ENCODE measurements at regions not wholly inside any gene's neighbourhood (a gene's known extent, or its start where the extent isn't known, plus 50 kb on each side); places are given as distances from the start of the nearest gene placed in this dataset.
A peak's percentile ranks its signal among the peaks of the same experiment; 100 is the strongest.
"Not testable (repeated sequence)": the region's sequence is repeated elsewhere in the genome, so short reads cannot be mapped to it uniquely, and the experiment has no call there.

DNA sequence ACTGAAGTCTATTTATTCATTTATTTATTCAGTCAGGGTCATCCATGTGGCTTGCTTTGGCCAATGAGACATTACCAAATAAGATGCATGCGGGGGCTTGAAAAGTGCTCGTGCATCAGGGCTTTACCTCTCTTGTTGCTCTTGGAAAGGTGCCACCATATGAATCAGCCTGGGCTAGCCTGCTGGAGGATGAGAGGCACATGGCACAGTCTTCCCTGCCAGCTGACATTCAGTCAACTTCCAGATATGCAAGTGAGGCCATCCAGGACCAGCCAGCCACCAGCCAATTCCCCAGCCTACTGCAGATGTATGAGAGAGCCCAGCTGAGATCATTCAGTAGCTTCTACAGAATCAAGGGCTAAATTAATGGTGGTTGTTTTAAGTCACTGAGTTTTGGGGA, 105.2 kb upstream of the RPH3A start:
- peak; percentile 6 for DNase-seq (ENCODE audit: low read depth)
- H3K4me3 ChIP-seq (replicated peaks; ENCODE audit: low read depth, low read length), result no peak overlapping the region
- TF ChIP-seq, protein P1, sequence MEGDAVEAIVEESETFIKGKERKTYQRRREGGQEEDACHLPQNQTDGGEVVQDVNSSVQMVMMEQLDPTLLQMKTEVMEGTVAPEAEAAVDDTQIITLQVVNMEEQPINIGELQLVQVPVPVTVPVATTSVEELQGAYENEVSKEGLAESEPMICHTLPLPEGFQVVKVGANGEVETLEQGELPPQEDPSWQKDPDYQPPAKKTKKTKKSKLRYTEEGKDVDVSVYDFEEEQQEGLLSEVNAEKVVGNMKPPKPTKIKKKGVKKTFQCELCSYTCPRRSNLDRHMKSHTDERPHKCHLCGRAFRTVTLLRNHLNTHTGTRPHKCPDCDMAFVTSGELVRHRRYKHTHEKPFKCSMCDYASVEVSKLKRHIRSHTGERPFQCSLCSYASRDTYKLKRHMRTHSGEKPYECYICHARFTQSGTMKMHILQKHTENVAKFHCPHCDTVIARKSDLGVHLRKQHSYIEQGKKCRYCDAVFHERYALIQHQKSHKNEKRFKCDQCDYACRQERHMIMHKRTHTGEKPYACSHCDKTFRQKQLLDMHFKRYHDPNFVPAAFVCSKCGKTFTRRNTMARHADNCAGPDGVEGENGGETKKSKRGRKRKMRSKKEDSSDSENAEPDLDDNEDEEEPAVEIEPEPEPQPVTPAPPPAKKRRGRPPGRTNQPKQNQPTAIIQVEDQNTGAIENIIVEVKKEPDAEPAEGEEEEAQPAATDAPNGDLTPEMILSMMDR (IDR thresholded peaks at IDR 0.05; ENCODE audit: low read length, missing control alignments), result no peak

DNA sequence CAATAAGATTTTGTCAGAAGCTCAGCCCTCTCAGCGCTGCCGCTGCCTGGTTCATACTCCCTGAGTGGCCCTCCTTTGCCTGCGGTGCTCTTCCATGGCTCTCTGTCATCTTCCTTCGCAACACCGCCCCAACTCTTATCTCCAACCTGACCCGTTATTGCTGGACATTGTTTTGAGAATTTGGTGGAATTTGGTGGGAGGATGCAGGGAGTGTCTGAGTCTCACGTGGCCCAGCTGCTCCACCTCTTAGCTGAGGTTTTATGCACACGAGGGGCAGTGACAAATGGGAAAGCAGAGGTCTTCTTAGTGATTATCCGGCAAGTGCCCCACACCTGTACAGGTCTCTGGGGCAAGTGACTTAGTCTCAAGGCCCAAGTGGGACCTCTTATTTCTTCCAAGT, 97.5 kb upstream of the RPH3A start:
- H3K4me3 ChIP-seq (replicated peaks; ENCODE audit: low read depth, low read length), result no peak overlapping the region
- no peak for DNase-seq (ENCODE audit: low read depth)
- TF ChIP-seq, protein P1 (IDR thresholded peaks at IDR 0.05; ENCODE audit: low read length, missing control alignments), result no peak

DNA sequence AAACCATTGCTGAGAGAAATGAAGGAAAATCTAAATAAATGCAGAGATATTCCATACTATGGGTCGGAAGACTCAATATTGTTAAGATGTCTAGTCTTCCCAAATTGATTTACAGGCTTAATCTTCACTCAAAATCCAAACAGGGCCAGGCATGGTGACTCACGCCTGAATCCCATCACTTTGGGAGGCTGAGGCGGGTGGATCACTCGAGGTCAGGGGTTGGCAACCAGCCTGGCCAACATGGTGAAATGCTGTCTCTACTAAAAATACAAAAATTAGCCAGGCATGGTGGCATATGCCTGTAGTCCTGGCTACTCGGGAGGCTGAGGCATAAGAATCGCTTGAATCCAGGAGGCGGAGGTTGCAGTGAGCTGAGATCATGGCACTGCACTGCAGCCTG, 94.1 kb upstream of the RPH3A start:
- DNase-seq (ENCODE audit: low read depth); H3K4me3 ChIP-seq (replicated peaks; ENCODE audit: low read depth, low read length): not testable (repeated sequence)

DNA sequence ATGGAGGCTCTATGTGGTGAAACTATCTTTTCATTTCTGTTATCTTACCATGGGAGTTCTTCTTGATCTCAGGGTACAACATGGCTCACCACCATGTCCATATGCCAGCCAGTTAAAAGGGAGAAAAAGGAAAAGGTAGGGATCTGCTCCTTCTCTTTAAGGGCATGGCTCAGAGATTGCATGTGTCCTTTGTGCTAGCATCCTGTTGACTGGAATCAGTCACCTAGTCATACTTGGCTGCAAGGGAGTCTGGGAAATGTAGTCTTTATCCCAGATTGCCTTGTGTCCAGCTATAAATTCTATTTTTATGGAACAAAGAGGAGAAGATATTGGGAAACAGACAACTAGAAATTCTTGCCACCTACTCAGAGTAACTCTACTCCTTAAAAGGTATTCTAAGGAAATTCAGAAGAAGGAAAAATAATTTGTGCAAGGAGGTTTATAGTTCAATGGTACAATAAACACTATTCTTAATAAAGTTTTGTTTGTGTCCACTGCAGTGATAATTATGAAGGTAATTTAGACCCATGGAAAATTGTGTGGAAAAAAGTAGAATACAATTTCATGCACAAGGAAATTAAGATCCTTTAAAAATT, 86.4 kb upstream of the RPH3A start:
- H3K4me3 ChIP-seq (replicated peaks; ENCODE audit: low read depth, low read length), result no peak overlapping the region
- no peak for DNase-seq (ENCODE audit: low read depth)
- TF ChIP-seq, protein P1 (IDR thresholded peaks at IDR 0.05; ENCODE audit: low read length, missing control alignments), result no peak

DNA sequence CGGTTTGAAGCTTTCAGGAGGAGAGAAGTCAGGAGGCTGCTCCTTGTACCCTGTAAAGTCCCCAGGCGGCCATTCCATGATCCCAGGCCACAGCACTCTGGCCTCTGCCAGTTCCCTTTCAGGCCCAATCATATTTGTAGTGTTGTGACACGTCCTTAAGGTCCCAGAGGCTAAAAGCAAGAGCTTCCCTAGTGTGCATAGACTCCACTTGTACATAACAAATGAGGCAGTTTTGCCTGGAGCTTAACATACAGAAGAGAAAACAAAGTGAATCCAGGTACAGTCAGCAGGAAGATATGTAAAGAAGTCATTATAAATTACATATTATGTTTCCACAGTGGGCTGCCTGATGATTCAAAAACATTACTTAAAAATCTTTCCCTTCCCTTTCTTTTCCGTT, 81.1 kb upstream of the RPH3A start:
- TF ChIP-seq, protein P1 (IDR thresholded peaks at IDR 0.05; ENCODE audit: low read length, missing control alignments), result no peak
- no peak for DNase-seq (ENCODE audit: low read depth)
- no peak overlapping the region for H3K4me3 ChIP-seq (replicated peaks; ENCODE audit: low read depth, low read length)

DNA sequence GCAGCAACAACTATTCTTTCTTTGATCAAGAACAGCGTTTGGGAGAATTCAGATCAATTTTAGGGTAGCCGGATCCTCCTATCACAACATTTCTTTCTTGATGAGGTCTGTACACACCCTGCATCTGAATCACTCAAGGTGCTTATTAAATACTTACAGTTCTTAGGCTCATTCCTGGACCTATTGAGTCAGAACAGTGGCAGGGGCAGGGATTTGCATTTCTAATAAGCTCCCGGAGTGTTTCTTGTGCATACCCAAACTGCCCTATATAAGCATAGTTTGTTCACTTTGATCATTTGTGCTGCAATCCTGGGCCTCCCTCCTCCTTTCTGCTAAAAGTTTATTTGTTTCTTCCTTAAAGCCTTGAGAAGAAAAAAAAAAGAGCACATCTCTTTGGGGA, 80.5 kb upstream of the RPH3A start:
- H3K4me3 ChIP-seq (replicated peaks; ENCODE audit: low read depth, low read length), result no peak overlapping the region
- TF ChIP-seq, protein P1 (IDR thresholded peaks at IDR 0.05; ENCODE audit: low read length, missing control alignments), result no peak
- no peak for DNase-seq (ENCODE audit: low read depth)

DNA sequence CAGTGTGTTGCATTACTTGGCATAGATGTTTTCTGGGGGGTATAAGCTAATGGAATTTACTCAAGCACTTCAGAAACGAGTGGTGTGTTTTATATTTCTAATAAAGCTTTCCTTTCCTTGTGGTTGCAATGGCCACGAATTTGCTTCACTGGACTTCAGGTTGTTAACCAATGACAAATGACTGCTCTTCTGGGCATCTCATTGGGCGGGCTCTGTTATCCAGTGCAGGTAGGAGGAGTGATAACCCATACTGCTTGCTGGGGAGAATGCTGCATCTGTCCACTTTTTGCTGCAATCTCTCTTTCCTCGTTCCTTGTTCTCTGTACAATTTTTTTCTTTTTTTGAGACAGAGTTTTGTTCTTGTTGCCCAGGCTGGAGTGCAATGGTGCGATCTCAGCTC, 80.0 kb upstream of the RPH3A start:
- DNase-seq (ENCODE audit: low read depth), result no peak
- no peak overlapping the region for H3K4me3 ChIP-seq (replicated peaks; ENCODE audit: low read depth, low read length)
- TF ChIP-seq, protein P1 (IDR thresholded peaks at IDR 0.05; ENCODE audit: low read length, missing control alignments), result no peak

DNA sequence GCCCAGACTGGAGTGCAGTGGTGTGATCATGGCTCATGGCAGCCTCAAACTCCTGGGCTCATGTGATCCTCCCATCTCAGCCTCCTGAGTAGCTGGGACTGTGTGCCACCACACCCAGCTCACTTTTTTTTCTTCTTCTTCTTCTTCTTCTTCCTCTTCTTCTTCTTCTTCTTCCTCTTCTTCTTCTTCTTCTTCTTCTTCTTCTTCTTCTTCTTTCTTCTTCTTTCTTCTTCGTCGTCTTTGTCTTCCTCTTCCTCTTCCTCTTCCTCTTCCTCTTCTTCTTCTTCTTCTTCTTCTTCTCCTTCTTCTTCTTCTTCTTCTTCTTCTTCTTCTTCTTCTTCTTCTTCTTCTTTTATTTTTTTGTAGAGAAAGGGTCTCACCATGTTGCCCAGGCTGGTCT, 78.8 kb upstream of the RPH3A start:
- not testable (repeated sequence) for H3K4me3 ChIP-seq (replicated peaks; ENCODE audit: low read depth, low read length); DNase-seq (ENCODE audit: low read depth)

All from fibroblast of pulmonary artery (primary cell).